ENCODE measurements at regions not wholly inside any gene's neighbourhood (a gene's known extent, or its start where the extent isn't known, plus 50 kb on each side); places are given as distances from the start of the nearest gene placed in this dataset.

- Mint-ChIP-seq H3K9me3 (ENCODE audit: insufficient read depth) (no peaks in the 10 kb centered on the region), H3K4me3 (no peak overlapping the region), H3K27ac (no peak overlapping the region), H3K27me3 (peaks cover 16% of the 10 kb centered on the region), H3K4me1 (no peaks in the 10 kb centered on the region)
- intact Hi-C loops (cut with micrococcal nuclease), result no loop called here
- no peak overlapping the region for H3K4me2 ChIP-seq (replicated peaks; ENCODE audit: low read depth, low read length, poor library complexity, severe bottlenecking)
- H4K20me1 ChIP-seq (ENCODE audit: control insufficient read depth, insufficient read depth, low read length, poor library complexity, severe bottlenecking), result no peaks in the 10 kb centered on the region
- no peaks in the 10 kb centered on the region for H3K4me1 ChIP-seq (ENCODE audit: control insufficient read depth in 2 of 2, insufficient read depth in 2 of 2, low read length in 2 of 2)
- DNase-seq (no peak), ATAC-seq (ENCODE audit: low read depth) (no peak)
- no peak overlapping the region for H2AFZ ChIP-seq (ENCODE audit: insufficient read depth, low read depth, low read length, poor library complexity, severe bottlenecking)
- no peaks in the 10 kb centered on the region for H3K36me3 ChIP-seq (replicated peaks in 1 of 2; ENCODE audit: control extremely low read depth in 1 of 2, control insufficient read depth in 1 of 2, extremely low read depth in 1 of 2, insufficient read depth in 2 of 2, low read length in 1 of 2)
- POLR2A ChIA-PET, result no interaction called here
- no peak overlapping the region for H3K27ac ChIP-seq (ENCODE audit: low read length in 2 of 2)
- no peak overlapping the region for H3K4me3 ChIP-seq (ENCODE audit: control extremely low read depth in 1 of 5, extremely low read depth in 1 of 5, insufficient read depth in 1 of 5, low read depth in 2 of 5, low read length in 4 of 5)
- no peaks in the 10 kb centered on the region for H3K27me3 ChIP-seq (replicated peaks in 1 of 4; ENCODE audit: control extremely low read depth in 1 of 4, control insufficient read depth in 3 of 4, insufficient read depth in 4 of 4, low read length in 3 of 4)
- no peak overlapping the region for H3K9ac ChIP-seq (ENCODE audit: low read length)
- H3K9me3 ChIP-seq (ENCODE audit: control extremely low read depth in 1 of 3, control insufficient read depth in 2 of 3, insufficient read depth in 1 of 3, low read length in 2 of 3), result no peaks in the 10 kb centered on the region
- WGBS (ENCODE audit: insufficient coverage), result no CpG with 5 or more reads among the region's 1 CpG
- CTCF ChIA-PET, result no interaction called here
- no peaks in the 10 kb centered on the region for H3K79me2 ChIP-seq (ENCODE audit: control insufficient read depth, insufficient read depth, low read length)
- TF ChIP-seq CTCF (IDR thresholded peaks at IDR 0.05) (no peak), EZH2 (IDR thresholded peaks at IDR 0.05; ENCODE audit: borderline replicate concordance, insufficient read depth, low read depth, low read length, poor library complexity, severe bottlenecking) (no peak)
Measured at GRCh38 chr2:238706673-238707072, 141.2 kb upstream of the TWIST2 start.

- H3K4me1 Mint-ChIP-seq, result no peaks in the 10 kb centered on the region
- WGBS (ENCODE audit: insufficient coverage), result 100% methylated on average over 1 of the region's 6 CpGs
- ChIA-PET CTCF (no interaction called here), POLR2A (no interaction called here)
- H3K4me1 ChIP-seq (ENCODE audit: control insufficient read depth in 2 of 2, insufficient read depth in 2 of 2, low read length in 2 of 2), result no peaks in the 10 kb centered on the region
- H3K9ac ChIP-seq (ENCODE audit: low read length), result no peak overlapping the region
- H3K27me3 ChIP-seq (replicated peaks in 1 of 4; ENCODE audit: control extremely low read depth in 1 of 4, control insufficient read depth in 3 of 4, insufficient read depth in 4 of 4, low read length in 3 of 4), result peaks cover 0 to 2% (median 0%) of the 10 kb centered on the region in 4 experiments
- H3K27ac ChIP-seq (ENCODE audit: low read length in 2 of 2), result no peak overlapping the region
- H3K9me3 ChIP-seq (ENCODE audit: control extremely low read depth in 1 of 3, control insufficient read depth in 2 of 3, insufficient read depth in 1 of 3, low read length in 2 of 3), result peaks cover 0 to 10% (median 0%) of the 10 kb centered on the region in 3 donors
- no peaks in the 10 kb centered on the region for H3K36me3 ChIP-seq (replicated peaks in 1 of 2; ENCODE audit: control extremely low read depth in 1 of 2, control insufficient read depth in 1 of 2, extremely low read depth in 1 of 2, insufficient read depth in 2 of 2, low read length in 1 of 2)
- ATAC-seq (ENCODE audit: low read depth) (no peak), DNase-seq (no peak)
- H3K79me2 ChIP-seq (ENCODE audit: control insufficient read depth, insufficient read depth, low read length), result no peaks in the 10 kb centered on the region
- H3K27ac Mint-ChIP-seq, result no peak overlapping the region
- no peak overlapping the region for H2AFZ ChIP-seq (ENCODE audit: insufficient read depth, low read depth, low read length, poor library complexity, severe bottlenecking)
- no peaks in the 10 kb centered on the region for H3K9me3 Mint-ChIP-seq (ENCODE audit: insufficient read depth)
- H3K4me3 Mint-ChIP-seq, result no peak overlapping the region
- H3K4me3 ChIP-seq (ENCODE audit: control extremely low read depth in 1 of 5, extremely low read depth in 1 of 5, insufficient read depth in 1 of 5, low read depth in 2 of 5, low read length in 4 of 5), result no peak overlapping the region
- H3K4me2 ChIP-seq (replicated peaks; ENCODE audit: low read depth, low read length, poor library complexity, severe bottlenecking), result no peak overlapping the region
- no peaks in the 10 kb centered on the region for H4K20me1 ChIP-seq (ENCODE audit: control insufficient read depth, insufficient read depth, low read length, poor library complexity, severe bottlenecking)
- peaks cover 16% of the 10 kb centered on the region for H3K27me3 Mint-ChIP-seq
- no peak for TF ChIP-seq CTCF (IDR thresholded peaks at IDR 0.05)
- no peak for TF ChIP-seq EZH2 (IDR thresholded peaks at IDR 0.05; ENCODE audit: borderline replicate concordance, insufficient read depth, low read depth, low read length, poor library complexity, severe bottlenecking)
- intact Hi-C loops (cut with micrococcal nuclease), result no loop called here
Measured at GRCh38 chr2:238709325-238710025, 138.4 kb upstream of the TWIST2 start.

Measured in B cell (primary cell).